Lung (tissue), 11 donors: ENCODE measurements at regions not wholly inside any gene's neighbourhood (a gene's known extent, or its start where the extent isn't known, plus 50 kb on each side); places are given as distances from the start of the nearest gene placed in this dataset.

Experiments
- ATAC-seq: fragments of 200-7000 bp; cut with Tn5 transposase; one replicate; pipeline ENCODE4 v1.9.1; 2020; ENCODE audit warnings: moderate number of reproducible peaks; ENCODE audit not compliant: insufficient read depth, low FRiP score
- DNase-seq, 3 donors: peaks; one replicate each; pipeline ENCODE4 v3.0.0-alpha.2; 2013 to 2017
- H3K27ac ChIP-seq, 2 donors: one replicate each; pipeline ENCODE4 v1.5.1; 2013; ENCODE audit warnings: mild to moderate bottlenecking in 2 of 2, moderate library complexity in 2 of 2, control low read depth in 1 of 2, inconsistent platforms in 1 of 2, low read depth in 1 of 2, low read length in 1 of 2
- H3K27me3 ChIP-seq, 3 donors: one replicate each; pipeline ENCODE4 v1.5.1; 2013; ENCODE audit warnings: low read length in 2 of 3; ENCODE audit not compliant: control insufficient read depth in 3 of 3, insufficient read depth in 3 of 3
- H3K36me3 ChIP-seq, 4 donors: one replicate each; pipeline ENCODE4 v1.5.1; 2013; ENCODE audit warnings: low read length in 4 of 4, mild to moderate bottlenecking in 1 of 4, moderate library complexity in 1 of 4; ENCODE audit not compliant: control insufficient read depth in 4 of 4, insufficient read depth in 4 of 4
- H3K4me1 ChIP-seq, 5 donors: one replicate each; pipeline ENCODE4 v1.5.1; 2013; ENCODE audit warnings: low read length in 5 of 5, mild to moderate bottlenecking in 2 of 5, moderate library complexity in 1 of 5; ENCODE audit not compliant: control insufficient read depth in 5 of 5, insufficient read depth in 5 of 5
- H3K4me3 ChIP-seq: one replicate; pipeline ENCODE4 v1.5.1; 2013; ENCODE audit warnings: mild to moderate bottlenecking, control low read depth, moderate library complexity
- H3K9ac ChIP-seq, 2 donors: one replicate each; pipeline ENCODE4 v1.5.1; 2013; ENCODE audit warnings: low read length in 2 of 2, control low read depth in 1 of 2; ENCODE audit not compliant: insufficient read depth in 1 of 2
- H3K9me3 ChIP-seq, 4 donors: one replicate each; pipeline ENCODE4 v1.5.1; 2013; ENCODE audit warnings: low read length in 3 of 4, mild to moderate bottlenecking in 1 of 4, moderate library complexity in 1 of 4; ENCODE audit not compliant: control insufficient read depth in 4 of 4, insufficient read depth in 3 of 4
- CTCF ChIP-seq: IDR thresholded peaks from 2 replicates; pipeline ENCODE4 v1.5.1; 2012; ENCODE audit warnings: mild to moderate bottlenecking; ENCODE audit errors: control extremely low read depth, extremely low read depth
- WGBS, 2 donors: extraction: QIAGEN DNeasy Blood & Tissue Kit; methylation state at CpG; one replicate each; pipeline ENCODE4 v1.1.7; 2013; 5-methylcytosine and 5-hydroxymethylcytosine counted together
- donor health status: control.
- donor health status: control.
- donor health status: Bipolar disorder and iron deficiency.
- donor health status: healthy.
- donor health status: DM: yes; HTN: yes; CAD: no.

GRCh38 chr20:46830886-46831632 is 63.6 kb upstream of the EYA2 start:
- WGBS, 2 donors = 73 to 78% methylated on average over 6 of the region's 6 CpGs
- Histone ChIP-seq H3K9me3 (peaks cover 0 to 7% (median 2%) of the 10 kb centered on the region in 4 donors), H3K36me3 (no peaks in the 10 kb centered on the region), H3K27me3 (peaks cover 0 to 12% (median 0%) of the 10 kb centered on the region in 3 donors), H3K4me3 (no peak overlapping the region), H3K9ac (no peak overlapping the region), H3K4me1 (no peaks in the 10 kb centered on the region), H3K27ac (no peak overlapping the region)
- TF ChIP-seq CTCF = no peak
- ATAC-seq (no peak), DNase-seq (no peak)

GRCh38 chr20:46831633-46832011 is 63.0 kb upstream of the EYA2 start:
- Histone ChIP-seq H3K4me3 (no peak overlapping the region), H3K4me1 (no peaks in the 10 kb centered on the region), H3K27me3 (peaks cover 0 to 12% (median 0%) of the 10 kb centered on the region in 3 donors), H3K9ac (no peak overlapping the region), H3K36me3 (no peaks in the 10 kb centered on the region), H3K27ac (no peak overlapping the region), H3K9me3 (peaks cover 0 to 7% (median 2%) of the 10 kb centered on the region in 4 donors)
- DNase-seq (no peak), ATAC-seq (no peak)
- TF ChIP-seq CTCF = no peak
- 94 to 95% methylated on average over 2 of the region's 2 CpGs for WGBS, 2 donors

- ATAC-seq (no peak), DNase-seq (no peak)
- no peak overlapping the region for H3K27ac ChIP-seq
- no peak overlapping the region for H3K9ac ChIP-seq
- 68 to 79% methylated on average over 3 of the region's 3 CpGs for WGBS, 2 donors
- TF ChIP-seq CTCF = no peak
- no peak overlapping the region for H3K4me3 ChIP-seq
- H3K27me3 ChIP-seq = peaks cover 0 to 12% (median 0%) of the 10 kb centered on the region in 3 donors
- H3K4me1 ChIP-seq = no peaks in the 10 kb centered on the region
- peaks cover 0 to 7% (median 2%) of the 10 kb centered on the region in 4 donors for H3K9me3 ChIP-seq
- H3K36me3 ChIP-seq = no peaks in the 10 kb centered on the region
These were observed 62.1 kb upstream of the EYA2 start for GRCh38 chr20:46832555-46832954.
